ENCODE measurements at regions not wholly inside any gene's neighbourhood (a gene's known extent, or its start where the extent isn't known, plus 50 kb on each side); places are given as distances from the start of the nearest gene placed in this dataset.
A peak's percentile ranks its signal among the peaks of the same experiment; 100 is the strongest.
"Not testable (repeated sequence)": the region's sequence is repeated elsewhere in the genome, so short reads cannot be mapped to it uniquely, and the experiment has no call there.

- no peak for DNase-seq
Measured at GRCh38 chr5:160479220-160479619, 57.6 kb downstream of the PTTG1 start.

DNA sequence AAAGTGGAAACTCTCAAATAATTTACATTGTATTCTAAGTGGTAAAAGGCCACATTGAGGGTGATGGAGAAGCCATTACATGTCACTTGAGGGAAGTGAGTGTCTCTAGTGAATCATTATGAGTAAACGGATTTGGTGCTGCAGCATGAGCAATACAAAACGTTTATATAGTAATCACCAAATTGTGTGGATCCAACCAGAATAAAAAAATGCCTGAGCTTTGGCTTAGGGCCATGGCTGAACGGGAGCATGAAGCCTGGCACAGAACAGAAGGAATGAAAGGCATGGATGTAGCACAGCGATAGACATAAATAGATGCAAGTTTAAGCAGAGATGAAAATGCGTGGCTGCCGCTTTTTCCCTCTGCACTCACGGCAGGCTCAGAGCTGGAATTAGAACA is 58.3 kb downstream of the PTTG1 start:
- DNase-seq = no peak

GRCh38 chr5:160480652-160481051 is 59.0 kb downstream of the PTTG1 start:
- DNase-seq = no peak

GRCh38 chr5:160484678-160485077 is 63.0 kb downstream of the PTTG1 start:
- no peak for DNase-seq

- no peak for DNase-seq
Measured at GRCh38 chr5:160485364-160485969, 63.8 kb downstream of the PTTG1 start.

DNA sequence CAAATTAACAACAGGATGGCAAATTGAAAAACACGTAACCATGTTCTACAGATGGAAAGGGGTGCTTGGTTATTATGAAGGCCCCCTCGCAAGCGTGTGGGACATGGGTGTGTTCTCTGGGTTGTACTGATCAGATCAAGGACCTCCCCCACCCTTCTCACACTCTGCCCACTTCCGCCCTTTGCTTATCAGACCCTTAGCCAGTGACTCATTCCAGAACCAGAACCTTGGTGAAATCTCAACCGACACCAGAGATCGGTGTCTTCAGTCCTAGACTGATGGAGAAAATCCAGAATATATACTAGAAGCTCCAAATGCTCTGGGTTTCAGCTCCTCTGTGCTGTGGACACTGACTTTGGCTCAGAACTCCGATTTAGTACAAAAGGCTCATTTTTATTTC is 64.9 kb downstream of the PTTG1 start:
- DNase-seq = peak; percentile 42 to 69

- DNase-seq = no peak
Measured at GRCh38 chr5:160488394-160489325, 67.0 kb downstream of the PTTG1 start.

DNA sequence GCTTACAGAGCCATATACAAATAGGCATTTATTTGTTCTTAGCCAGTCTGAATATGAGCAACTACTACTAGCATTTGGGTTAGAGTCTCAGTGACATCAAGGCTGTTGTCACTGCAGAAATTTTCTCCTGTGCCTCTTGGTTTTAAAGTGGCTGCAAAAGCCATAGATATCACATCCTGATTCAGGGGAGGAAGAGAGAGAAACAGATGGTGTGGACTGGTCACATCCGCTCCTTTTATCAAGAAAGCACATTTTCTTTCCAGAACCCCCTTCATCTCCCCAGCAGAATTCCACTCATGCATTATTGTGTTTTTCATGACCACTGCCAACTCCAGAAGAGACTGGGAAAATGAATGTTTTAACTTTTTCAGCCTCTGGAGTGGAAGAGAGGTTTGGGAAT is 69.8 kb downstream of the PTTG1 start:
- DNase-seq = no peak

GRCh38 chr5:160492565-160492964 is 70.9 kb downstream of the PTTG1 start:
- no peak for DNase-seq

- no peak for DNase-seq
Measured at GRCh38 chr5:160493806-160494338, 72.2 kb downstream of the PTTG1 start.

- DNase-seq = no peak
Measured at GRCh38 chr5:160494451-160494850, 72.8 kb downstream of the PTTG1 start.

GRCh38 chr5:160496334-160496733 is 74.7 kb downstream of the PTTG1 start:
- no peak for DNase-seq

DNA sequence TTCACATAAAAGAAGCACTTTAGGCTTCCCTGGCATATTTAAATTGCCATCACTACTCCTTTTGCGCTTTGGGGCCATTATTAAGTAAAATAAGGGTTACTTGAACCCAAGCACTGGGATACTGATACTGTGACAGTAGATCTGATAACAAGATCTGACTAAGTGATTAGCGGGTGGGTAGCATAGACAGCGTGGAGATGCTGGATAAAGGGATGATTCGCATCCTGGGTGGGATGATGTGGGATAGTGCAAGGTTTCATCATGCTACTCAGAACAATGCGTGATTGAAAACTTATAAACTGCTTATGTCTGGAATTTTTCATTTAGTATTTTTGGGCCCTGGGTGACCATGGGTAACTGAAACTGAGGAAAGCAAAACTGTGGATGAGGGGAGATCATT is 75.1 kb downstream of the PTTG1 start:
- DNase-seq = no peak

GRCh38 chr5:160497878-160498277 is 76.2 kb downstream of the PTTG1 start:
- DNase-seq = no peak

- not testable (repeated sequence) for DNase-seq
Measured at GRCh38 chr5:160498441-160499043, 76.9 kb downstream of the PTTG1 start.

DNA sequence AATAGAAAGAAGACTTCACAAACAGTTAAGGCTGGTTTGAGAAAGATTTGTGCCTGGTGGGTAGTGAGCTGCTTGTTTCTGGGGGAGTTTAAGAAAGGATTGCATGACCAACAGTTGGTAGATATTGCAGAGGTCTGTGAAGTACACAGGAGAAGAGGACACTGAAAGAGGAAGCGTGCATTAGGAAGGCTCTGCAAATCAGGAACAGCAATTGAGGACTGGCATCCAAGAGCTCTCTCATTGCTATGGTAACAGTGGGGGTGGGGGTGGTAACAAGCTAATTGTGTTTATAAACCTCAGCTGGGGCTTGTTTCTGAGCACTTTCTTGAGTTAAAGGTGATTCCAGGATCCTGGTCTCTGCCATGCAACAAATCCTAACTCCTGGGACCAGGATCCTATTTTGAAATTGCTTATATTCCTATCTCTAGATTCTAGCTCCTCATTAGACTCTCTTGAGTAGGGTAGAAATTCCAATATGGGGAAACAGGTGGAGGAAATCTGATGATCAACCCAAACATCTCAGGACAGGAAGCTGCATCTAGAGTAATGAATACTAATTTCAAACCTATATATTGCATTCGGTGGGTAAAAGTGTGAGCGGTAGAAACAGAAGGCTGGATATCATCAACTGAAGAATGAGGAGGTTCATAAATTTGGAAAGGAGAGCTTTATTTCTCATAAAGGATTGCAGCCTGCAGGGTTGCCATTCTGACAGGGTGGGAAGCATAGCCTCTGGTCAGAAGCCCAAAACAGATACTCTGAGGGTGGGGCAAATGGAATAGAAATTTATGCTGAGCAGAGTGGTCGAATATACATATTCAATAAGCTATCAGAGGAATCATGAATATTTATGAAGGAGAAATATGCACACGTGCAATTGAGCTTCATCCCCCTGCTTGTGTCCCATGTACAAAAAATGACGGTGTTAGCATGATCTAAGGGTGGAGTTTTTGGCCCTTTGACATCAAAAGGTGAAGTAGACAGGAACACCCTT is 79.4 kb downstream of the PTTG1 start:
- DNase-seq = peak in 1 of 2 donors; percentile 40

DNA sequence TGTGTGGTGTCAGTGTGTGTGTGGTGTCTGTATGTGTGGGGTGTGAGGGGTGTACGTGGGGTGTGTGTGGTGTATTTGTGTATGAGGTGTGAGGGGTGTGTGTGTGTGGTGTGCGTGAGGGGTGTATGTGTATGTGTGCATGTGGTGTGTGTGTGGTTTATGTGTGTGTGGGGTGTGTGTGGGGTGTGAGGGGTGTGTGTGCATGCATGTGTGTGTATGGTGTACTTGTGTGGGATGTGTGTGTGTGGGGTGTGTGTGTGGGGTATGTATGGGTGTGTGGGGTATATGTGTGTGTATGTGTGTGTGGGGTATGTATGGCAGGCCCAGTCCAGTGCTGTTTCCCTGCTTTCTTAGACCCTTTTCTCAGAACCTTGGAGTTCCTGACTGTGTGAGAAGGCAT is 83.3 kb downstream of the PTTG1 start:
- no peak for DNase-seq

DNA sequence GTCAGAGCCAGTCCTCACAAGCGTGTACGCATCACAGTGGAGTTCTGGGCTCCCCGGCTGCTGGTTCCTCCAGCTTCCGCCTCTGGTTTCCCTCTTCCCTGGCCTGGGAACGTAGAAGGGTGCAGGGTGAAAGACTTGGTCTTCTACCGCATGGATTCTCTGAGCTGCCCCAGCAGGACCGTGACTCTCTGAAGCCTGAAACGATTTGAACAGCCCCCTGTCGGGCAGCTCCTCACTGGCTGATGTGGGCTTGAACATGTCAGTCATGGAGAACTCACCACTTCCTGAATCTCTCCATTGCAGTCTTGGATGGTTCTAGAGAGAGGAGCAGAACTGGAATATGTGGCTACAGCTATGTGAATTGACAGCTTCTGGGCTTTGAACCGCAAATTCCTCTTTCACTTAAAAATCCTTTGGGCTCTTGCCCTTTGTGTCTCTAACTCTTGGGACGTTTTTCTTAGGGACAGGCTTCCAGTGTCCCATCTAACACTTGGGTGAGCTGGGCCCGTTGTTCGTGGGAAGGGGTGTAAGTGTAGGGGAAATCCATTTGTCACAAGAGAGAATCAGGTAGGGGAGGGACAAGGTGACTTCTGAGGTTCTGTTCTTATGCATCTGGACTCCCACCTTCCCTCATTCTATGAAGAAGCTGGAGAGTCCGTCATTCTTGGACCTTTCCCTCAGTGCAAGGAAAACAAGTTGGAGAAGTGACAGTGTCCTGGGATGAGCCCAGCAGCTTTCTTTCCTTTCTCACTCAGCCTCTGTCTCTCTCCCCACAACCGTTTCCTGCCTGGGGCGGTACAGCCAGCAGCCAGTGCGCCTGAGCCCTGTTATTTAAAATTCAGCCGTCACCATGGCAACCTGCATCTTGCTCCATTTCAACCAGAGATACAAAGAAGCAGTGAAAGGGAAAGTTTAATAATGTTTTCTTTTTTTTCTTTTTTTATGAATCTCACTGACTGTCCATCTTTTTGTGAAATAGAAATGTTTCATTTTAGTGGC is 84.7 kb downstream of the PTTG1 start:
- peak; percentile 87 to 88 for DNase-seq

DNA sequence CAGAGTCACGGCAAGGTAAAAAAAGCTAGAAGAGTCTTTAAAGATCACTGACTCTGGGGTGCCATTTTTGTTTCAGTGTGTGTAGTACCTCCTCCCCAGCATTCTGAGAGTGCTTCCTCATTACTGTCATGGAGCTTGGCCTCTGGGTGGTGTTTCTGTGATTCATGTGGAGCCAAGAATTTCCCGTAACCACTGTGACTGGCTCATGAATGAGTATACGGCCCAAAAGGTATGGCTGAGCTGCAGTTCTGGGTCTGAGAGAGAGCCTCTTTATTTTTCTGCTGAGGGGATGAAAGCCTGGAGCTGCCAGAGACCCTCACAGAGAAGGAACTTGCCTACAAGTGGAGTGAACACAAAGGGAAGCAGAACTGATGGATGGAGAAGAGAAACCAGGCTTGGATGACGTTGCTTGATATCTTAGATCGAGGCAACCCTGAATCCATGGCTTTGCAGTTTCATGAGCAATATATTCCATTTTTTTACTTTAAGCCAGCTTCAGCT is 85.6 kb downstream of the PTTG1 start:
- DNase-seq = peak; percentile 17 to 57

GRCh38 chr5:160508780-160509361 is 87.2 kb downstream of the PTTG1 start:
- DNase-seq = peak; percentile 71 to 88
